Thoracic aorta (tissue), 2 donors: ENCODE measurements at regions not wholly inside any gene's neighbourhood (a gene's known extent, or its start where the extent isn't known, plus 50 kb on each side); places are given as distances from the start of the nearest gene placed in this dataset.

Experiments
- ATAC-seq: fragments of 150-250 bp; one replicate; pipeline ENCODE4 v1.8.0; 2017; ENCODE audit warnings: low read depth; ENCODE audit not compliant: insufficient number of reproducible peaks, low FRiP score
- DNase-seq: peaks from one replicate; pipeline ENCODE4 v3.0.0-alpha.2; 2020; ENCODE audit warnings: low spot score
- H3K27ac ChIP-seq, 2 donors: fragments of 200-600 bp; sonication (generic); 1 replicate in 1 of 2; 2 replicates in 1 of 2; pipeline ENCODE4 v1.5.1; 2016; ENCODE audit warnings: mild to moderate bottlenecking in 2 of 2, moderate library complexity in 2 of 2
- H3K27me3 ChIP-seq: fragments of 200-600 bp; sonication (generic); replicated peaks from 2 replicates; pipeline ENCODE4 v1.6.0; 2016; ENCODE audit warnings: mild to moderate bottlenecking; ENCODE audit not compliant: insufficient read depth
- H3K36me3 ChIP-seq: fragments of 200-600 bp; sonication (generic); one replicate; pipeline ENCODE4 v1.5.1; 2016
- H3K4me1 ChIP-seq, 2 donors: fragments of 200-600 bp; sonication (generic); 1 replicate in 1 of 2; 2 replicates in 1 of 2; pipeline versions ENCODE4 v1.5.1 to v1.6.0; 2016; ENCODE audit warnings: low read depth in 2 of 2, mild to moderate bottlenecking in 1 of 2; ENCODE audit not compliant: control insufficient read depth in 1 of 2
- H3K4me3 ChIP-seq: fragments of 200-600 bp; sonication (generic); 2 replicates; pipeline ENCODE4 v1.5.1; 2016; ENCODE audit warnings: mild to moderate bottlenecking
- H3K9me3 ChIP-seq: fragments of 200-600 bp; sonication (generic); 2 replicates; pipeline ENCODE4 v1.5.1; 2016
- TF ChIP-seq, protein P1 (sequence below): fragments of 200-600 bp; sonication (generic); IDR thresholded peaks from one replicate; pipeline ENCODE4 v1.5.1; 2019; ENCODE audit warnings: antibody characterized with exemption

GRCh38 chr20:39117491-39117890 is 155.3 kb downstream of the DHX35 start:
- Histone ChIP-seq H3K27me3 (no peaks in the 10 kb centered on the region), H3K36me3 (no peaks in the 10 kb centered on the region), H3K4me3 (no peak overlapping the region), H3K4me1 (no peaks in the 10 kb centered on the region), H3K27ac (no peak overlapping the region), H3K9me3 (no peaks in the 10 kb centered on the region)
- DNase-seq (no peak), ATAC-seq (no peak)
- TF ChIP-seq, protein P1, sequence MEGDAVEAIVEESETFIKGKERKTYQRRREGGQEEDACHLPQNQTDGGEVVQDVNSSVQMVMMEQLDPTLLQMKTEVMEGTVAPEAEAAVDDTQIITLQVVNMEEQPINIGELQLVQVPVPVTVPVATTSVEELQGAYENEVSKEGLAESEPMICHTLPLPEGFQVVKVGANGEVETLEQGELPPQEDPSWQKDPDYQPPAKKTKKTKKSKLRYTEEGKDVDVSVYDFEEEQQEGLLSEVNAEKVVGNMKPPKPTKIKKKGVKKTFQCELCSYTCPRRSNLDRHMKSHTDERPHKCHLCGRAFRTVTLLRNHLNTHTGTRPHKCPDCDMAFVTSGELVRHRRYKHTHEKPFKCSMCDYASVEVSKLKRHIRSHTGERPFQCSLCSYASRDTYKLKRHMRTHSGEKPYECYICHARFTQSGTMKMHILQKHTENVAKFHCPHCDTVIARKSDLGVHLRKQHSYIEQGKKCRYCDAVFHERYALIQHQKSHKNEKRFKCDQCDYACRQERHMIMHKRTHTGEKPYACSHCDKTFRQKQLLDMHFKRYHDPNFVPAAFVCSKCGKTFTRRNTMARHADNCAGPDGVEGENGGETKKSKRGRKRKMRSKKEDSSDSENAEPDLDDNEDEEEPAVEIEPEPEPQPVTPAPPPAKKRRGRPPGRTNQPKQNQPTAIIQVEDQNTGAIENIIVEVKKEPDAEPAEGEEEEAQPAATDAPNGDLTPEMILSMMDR = no peak

- no peak overlapping the region for H3K27ac ChIP-seq
- DNase-seq (no peak), ATAC-seq (no peak)
- H3K36me3 ChIP-seq = no peaks in the 10 kb centered on the region
- no peaks in the 10 kb centered on the region for H3K9me3 ChIP-seq
- H3K4me3 ChIP-seq = no peak overlapping the region
- no peaks in the 10 kb centered on the region for H3K4me1 ChIP-seq
- TF ChIP-seq, protein P1 = no peak
- H3K27me3 ChIP-seq = no peaks in the 10 kb centered on the region
Observed at GRCh38 chr20:39116020-39116419, 153.9 kb downstream of the DHX35 start.

DNA sequence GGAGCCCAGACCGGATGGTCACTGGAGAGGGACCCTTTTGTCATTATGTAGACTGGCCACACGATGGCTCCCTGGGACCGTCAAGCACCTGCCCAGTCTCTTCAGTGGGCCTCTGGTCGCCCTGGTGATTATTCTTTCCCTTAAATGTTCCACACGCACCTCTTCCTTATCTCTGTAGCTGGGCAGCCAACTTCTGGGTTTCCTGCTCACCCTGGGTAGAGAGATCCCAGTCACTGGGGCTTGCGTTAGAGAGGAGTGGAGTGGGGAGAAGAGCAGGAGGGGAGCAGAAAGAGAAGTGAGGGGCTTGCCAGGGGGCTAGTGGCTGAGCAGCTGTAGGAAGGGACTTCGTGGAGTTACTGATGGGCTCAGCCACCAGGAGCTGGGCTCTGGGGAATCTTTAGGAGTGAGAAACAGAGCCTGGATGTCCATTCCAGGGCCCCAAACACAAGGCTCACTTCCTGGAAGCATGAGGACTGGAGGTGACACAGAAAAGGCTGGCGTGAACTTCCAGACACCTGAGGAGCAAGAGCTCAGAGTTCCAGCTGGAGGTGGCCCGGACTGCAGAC is 150.1 kb downstream of the DHX35 start:
- ATAC-seq = no peak
- TF ChIP-seq, protein P1 = no peak
- no peaks in the 10 kb centered on the region for H3K27me3 ChIP-seq

GRCh38 chr20:39111359-39112177 is 149.4 kb downstream of the DHX35 start:
- Histone ChIP-seq H3K27me3 (no peaks in the 10 kb centered on the region), H3K4me3 (no peak overlapping the region), H3K4me1 (no peaks in the 10 kb centered on the region), H3K9me3 (no peaks in the 10 kb centered on the region), H3K36me3 (no peaks in the 10 kb centered on the region), H3K27ac (no peak overlapping the region)
- TF ChIP-seq, protein P1 = no peak
- DNase-seq (no peak), ATAC-seq (no peak)

More for the DNA sequence above, 150.1 kb downstream of the DHX35 start:
- Histone ChIP-seq H3K27ac (no peak overlapping the region), H3K9me3 (no peaks in the 10 kb centered on the region), H3K4me1 (no peaks in the 10 kb centered on the region), H3K4me3 (no peak overlapping the region), H3K36me3 (no peaks in the 10 kb centered on the region)
- no peak for DNase-seq

DNA sequence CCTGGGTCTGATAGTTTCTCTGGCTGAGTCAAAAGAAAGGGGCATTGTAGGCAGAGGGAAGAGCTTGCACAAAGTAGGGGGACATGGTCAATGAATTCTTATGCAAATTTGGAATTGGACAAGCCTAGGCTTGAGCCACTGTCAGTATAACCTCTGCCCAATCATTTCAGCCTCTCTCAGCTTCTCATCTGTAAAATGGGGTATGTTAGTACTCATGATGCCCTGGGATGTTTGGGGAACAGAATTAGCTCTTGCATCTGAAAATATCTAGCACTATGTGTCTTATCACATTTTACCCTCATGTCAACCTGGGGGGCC is 148.6 kb downstream of the DHX35 start:
- Histone ChIP-seq H3K4me1 (no peaks in the 10 kb centered on the region), H3K4me3 (no peak overlapping the region), H3K27ac (no peak overlapping the region), H3K27me3 (no peaks in the 10 kb centered on the region), H3K36me3 (no peaks in the 10 kb centered on the region), H3K9me3 (no peaks in the 10 kb centered on the region)
- TF ChIP-seq, protein P1 = no peak
- ATAC-seq = no peak
- no peak for DNase-seq
